ENCODE measurements at regions not wholly inside any gene's neighbourhood (a gene's known extent, or its start where the extent isn't known, plus 50 kb on each side); places are given as distances from the start of the nearest gene placed in this dataset.
A peak's percentile ranks its signal among the peaks of the same experiment; 100 is the strongest.
"Not testable (repeated sequence)": the region's sequence is repeated elsewhere in the genome, so short reads cannot be mapped to it uniquely, and the experiment has no call there.

GRCh38 chr18:5024741-5025140, 172.3 kb downstream of the AKAIN1 start:
- Histone ChIP-seq H3K4me1 (no peaks in the 10 kb centered on the region), H3K36me3 (no peaks in the 10 kb centered on the region), H3K4me3 (no peak overlapping the region), H3K27ac (no peak overlapping the region), H3K27me3 (no peaks in the 10 kb centered on the region), H3K9me3 (no peaks in the 10 kb centered on the region)
- 73% methylated on average over 2 of the region's 2 CpGs for WGBS
- DNase-seq (ENCODE audit: low spot score in 2 of 2), result no peak
- TF ChIP-seq CTCF (IDR thresholded peaks at IDR 0.05) (no peak), POLR2AphosphoS5 (IDR thresholded peaks at IDR 0.05) (no peak), EP300 (IDR thresholded peaks at IDR 0.05) (no peak), POLR2A (IDR thresholded peaks at IDR 0.05) (no peak)

- no peak for TF ChIP-seq EP300 (IDR thresholded peaks at IDR 0.05)
- no peak for TF ChIP-seq CTCF (IDR thresholded peaks at IDR 0.05)
- no peak for TF ChIP-seq POLR2A (IDR thresholded peaks at IDR 0.05)
- no peak for TF ChIP-seq POLR2AphosphoS5 (IDR thresholded peaks at IDR 0.05)
- DNase-seq (ENCODE audit: low spot score in 2 of 2), result no peak
- Histone ChIP-seq H3K9me3 (no peaks in the 10 kb centered on the region), H3K27me3 (no peaks in the 10 kb centered on the region), H3K36me3 (no peaks in the 10 kb centered on the region), H3K4me3 (no peak overlapping the region), H3K27ac (no peak overlapping the region), H3K4me1 (no peaks in the 10 kb centered on the region)
Measured at GRCh38 chr18:5021558-5021957, 175.5 kb downstream of the AKAIN1 start.

- WGBS, result 74% methylated on average over 4 of the region's 4 CpGs
- Histone ChIP-seq H3K27ac (no peak overlapping the region), H3K9me3 (no peaks in the 10 kb centered on the region), H3K4me1 (no peaks in the 10 kb centered on the region), H3K4me3 (no peak overlapping the region), H3K36me3 (no peaks in the 10 kb centered on the region), H3K27me3 (no peaks in the 10 kb centered on the region)
- no peak for DNase-seq (ENCODE audit: low spot score in 2 of 2)
- TF ChIP-seq POLR2A (IDR thresholded peaks at IDR 0.05), result no peak
- no peak for TF ChIP-seq POLR2AphosphoS5 (IDR thresholded peaks at IDR 0.05)
- no peak for TF ChIP-seq CTCF (IDR thresholded peaks at IDR 0.05)
- TF ChIP-seq EP300 (IDR thresholded peaks at IDR 0.05), result no peak
Measured at GRCh38 chr18:5015213-5015612, 181.8 kb downstream of the AKAIN1 start.

GRCh38 chr18:5004031-5004820, 192.8 kb downstream of the AKAIN1 start:
- not testable (repeated sequence) for H3K27me3 ChIP-seq; H3K36me3 ChIP-seq; H3K9me3 ChIP-seq; H3K4me1 ChIP-seq; H3K27ac ChIP-seq; DNase-seq (ENCODE audit: low spot score in 2 of 2)
- H3K4me3 ChIP-seq, result peak overlapping the region; percentile 37
- 23% methylated on average over 17 of the region's 32 CpGs for WGBS

- Histone ChIP-seq H3K9me3 (peaks cover 21% of the 10 kb centered on the region), H3K4me1 (no peaks in the 10 kb centered on the region), H3K27ac (no peak overlapping the region), H3K36me3 (no peaks in the 10 kb centered on the region), H3K4me3 (no peak overlapping the region), H3K27me3 (no peaks in the 10 kb centered on the region)
- TF ChIP-seq CTCF (IDR thresholded peaks at IDR 0.05) (no peak), POLR2AphosphoS5 (IDR thresholded peaks at IDR 0.05) (no peak), POLR2A (IDR thresholded peaks at IDR 0.05) (no peak), EP300 (IDR thresholded peaks at IDR 0.05) (no peak)
- DNase-seq (ENCODE audit: low spot score in 2 of 2), result no peak
- whole genome bisulfite sequencing, result 90% methylated on average over 3 of the region's 3 CpGs
Measured at GRCh38 chr18:4994710-4995109, 202.3 kb downstream of the AKAIN1 start.

All from suprapubic skin (tissue), 4 donors.